IPS-18c (cell line): ENCODE measurements at regions not wholly inside any gene's neighbourhood (a gene's known extent, or its start where the extent isn't known, plus 50 kb on each side); places are given as distances from the start of the nearest gene placed in this dataset.
"Not testable (repeated sequence)": the region's sequence is repeated elsewhere in the genome, so short reads cannot be mapped to it uniquely, and the experiment has no call there.

Source experiments
- H3K4me3 ChIP-seq: 2 replicates; pipeline ENCODE4 v1.7.0; 2013; ENCODE audit warnings: low read depth, mild to moderate bottlenecking, low read length, moderate library complexity; ENCODE audit not compliant: insufficient read depth
- H3K9me3 ChIP-seq: one replicate; pipeline ENCODE4 v1.6.1; 2013; ENCODE audit warnings: mild to moderate bottlenecking, low read length, moderate library complexity; ENCODE audit not compliant: control insufficient read depth, insufficient read depth

- Histone ChIP-seq H3K9me3 (no peaks in the 10 kb centered on the region), H3K4me3 (no peak overlapping the region)
Measured at GRCh38 chr11:79663017-79663416, 222.2 kb upstream of the TENM4 start.

- H3K9me3 ChIP-seq = no peaks in the 10 kb centered on the region
- no peak overlapping the region for H3K4me3 ChIP-seq
Measured at GRCh38 chr11:79661373-79661772, 220.5 kb upstream of the TENM4 start.

GRCh38 chr11:79648766-79649520, 208.1 kb upstream of the TENM4 start:
- no peak overlapping the region for H3K4me3 ChIP-seq
- H3K9me3 ChIP-seq = no peaks in the 10 kb centered on the region

GRCh38 chr11:79637219-79637618, 196.4 kb upstream of the TENM4 start:
- Histone ChIP-seq H3K9me3 (no peaks in the 10 kb centered on the region), H3K4me3 (no peak overlapping the region)

- no peak overlapping the region for H3K4me3 ChIP-seq
- H3K9me3 ChIP-seq = no peaks in the 10 kb centered on the region
Measured at GRCh38 chr11:79634905-79635304, 194.1 kb upstream of the TENM4 start.

GRCh38 chr11:79627281-79627680, 186.5 kb upstream of the TENM4 start:
- H3K9me3 ChIP-seq = no peaks in the 10 kb centered on the region
- H3K4me3 ChIP-seq = no peak overlapping the region

GRCh38 chr11:79626135-79627075, 185.6 kb upstream of the TENM4 start:
- Histone ChIP-seq H3K9me3 (no peaks in the 10 kb centered on the region), H3K4me3 (no peak overlapping the region)

- no peak overlapping the region for H3K4me3 ChIP-seq
Measured at GRCh38 chr11:79623375-79623774, 182.5 kb upstream of the TENM4 start.

GRCh38 chr11:79617561-79617960, 176.7 kb upstream of the TENM4 start:
- H3K4me3 ChIP-seq = no peak overlapping the region

More at GRCh38 chr11:79623375-79623774, 182.5 kb upstream of the TENM4 start:
- no peaks in the 10 kb centered on the region for H3K9me3 ChIP-seq

GRCh38 chr11:79616392-79616851, 175.6 kb upstream of the TENM4 start:
- no peaks in the 10 kb centered on the region for H3K9me3 ChIP-seq

More at GRCh38 chr11:79617561-79617960, 176.7 kb upstream of the TENM4 start:
- H3K9me3 ChIP-seq = no peaks in the 10 kb centered on the region

GRCh38 chr11:79615425-79615824, 174.6 kb upstream of the TENM4 start:
- Histone ChIP-seq H3K9me3 (no peaks in the 10 kb centered on the region), H3K4me3 (no peak overlapping the region)

More at GRCh38 chr11:79616392-79616851, 175.6 kb upstream of the TENM4 start:
- no peak overlapping the region for H3K4me3 ChIP-seq

GRCh38 chr11:79610678-79611077, 169.8 kb upstream of the TENM4 start:
- Histone ChIP-seq H3K4me3 (no peak overlapping the region), H3K9me3 (no peaks in the 10 kb centered on the region)

GRCh38 chr11:79610139-79610538, 169.3 kb upstream of the TENM4 start:
- Histone ChIP-seq H3K9me3 (no peaks in the 10 kb centered on the region), H3K4me3 (no peak overlapping the region)

GRCh38 chr11:79609511-79609910, 168.7 kb upstream of the TENM4 start:
- no peaks in the 10 kb centered on the region for H3K9me3 ChIP-seq
- no peak overlapping the region for H3K4me3 ChIP-seq

GRCh38 chr11:79606461-79606860, 165.6 kb upstream of the TENM4 start:
- H3K4me3 ChIP-seq, H3K9me3 ChIP-seq: not testable (repeated sequence)

- no peaks in the 10 kb centered on the region for H3K9me3 ChIP-seq
Measured at GRCh38 chr11:79600711-79601110, 159.9 kb upstream of the TENM4 start.

GRCh38 chr11:79594834-79595233, 154.0 kb upstream of the TENM4 start:
- Histone ChIP-seq H3K9me3 (no peaks in the 10 kb centered on the region), H3K4me3 (no peak overlapping the region)

More at GRCh38 chr11:79600711-79601110, 159.9 kb upstream of the TENM4 start:
- no peak overlapping the region for H3K4me3 ChIP-seq

- no peak overlapping the region for H3K4me3 ChIP-seq
Measured at GRCh38 chr11:79592824-79593223, 152.0 kb upstream of the TENM4 start.

More at GRCh38 chr11:79592824-79593223, 152.0 kb upstream of the TENM4 start:
- no peaks in the 10 kb centered on the region for H3K9me3 ChIP-seq
